GM10266 (cell line): ENCODE measurements at regions not wholly inside any gene's neighbourhood (a gene's known extent, or its start where the extent isn't known, plus 50 kb on each side); places are given as distances from the start of the nearest gene placed in this dataset.

Experiments used
- DNase-seq: peaks from one replicate; pipeline ENCODE4 v3.0.0; 2012; ENCODE audit errors: extremely low spot score
- CTCF ChIP-seq: IDR thresholded peaks from 2 replicates; pipeline ENCODE4 v1.5.1; 2012; ENCODE audit warnings: mild to moderate bottlenecking, low read depth; ENCODE audit not compliant: control insufficient read depth, insufficient read depth; ENCODE audit errors: missing control alignments

- TF ChIP-seq CTCF, result no peak
- DNase-seq, result no peak
Measured at GRCh38 chr4:82181789-82182188, 192.0 kb downstream of the HNRNPD start.

DNA sequence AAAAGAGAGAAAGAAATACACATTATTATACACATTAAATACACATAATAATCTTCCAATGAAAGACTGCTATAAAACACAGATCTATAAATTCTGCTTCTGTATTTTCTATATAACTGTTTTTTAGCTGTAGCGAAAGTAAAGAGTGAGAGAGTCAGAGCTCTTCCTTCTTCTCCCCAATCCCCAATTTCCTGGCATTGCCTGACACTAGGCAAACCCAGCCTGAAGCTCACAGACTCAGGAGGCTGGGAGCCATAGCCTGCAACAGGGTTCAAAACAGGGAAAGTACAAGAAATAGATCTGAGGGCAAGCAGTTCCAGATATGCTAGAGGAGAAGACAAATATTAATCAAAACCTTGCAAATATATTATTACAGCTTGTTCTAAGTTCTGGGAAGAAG lies 201.6 kb downstream of the HNRNPD start:
- no peak for DNase-seq
- no peak for TF ChIP-seq CTCF

GRCh38 chr4:82171531-82172155 lies 202.1 kb downstream of the HNRNPD start:
- DNase-seq, result no peak
- no peak for TF ChIP-seq CTCF

DNA sequence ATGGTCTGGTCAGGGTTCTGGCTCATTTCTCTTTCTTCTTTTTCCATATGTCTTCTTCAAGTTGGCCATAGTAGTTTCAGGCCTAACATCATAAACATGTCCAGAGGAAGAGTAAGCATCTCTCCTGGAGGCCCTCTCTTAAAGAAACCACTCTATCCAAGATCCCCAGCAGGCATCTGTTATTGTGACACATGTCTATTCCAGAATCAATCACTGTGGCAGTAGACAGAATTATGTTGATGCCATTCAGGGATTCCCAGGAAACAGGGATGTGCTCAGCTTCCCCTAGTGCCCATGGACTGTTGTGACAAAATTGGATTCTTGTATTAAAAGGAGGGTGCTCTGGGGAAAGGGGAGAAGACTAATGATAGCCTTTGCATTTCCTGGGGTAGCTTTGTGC lies 224.0 kb downstream of the HNRNPD start:
- no peak for TF ChIP-seq CTCF
- no peak for DNase-seq

- DNase-seq, result no peak
- TF ChIP-seq CTCF, result no peak
Measured at GRCh38 chr4:82145850-82146249, 227.9 kb downstream of the HNRNPD start.

DNA sequence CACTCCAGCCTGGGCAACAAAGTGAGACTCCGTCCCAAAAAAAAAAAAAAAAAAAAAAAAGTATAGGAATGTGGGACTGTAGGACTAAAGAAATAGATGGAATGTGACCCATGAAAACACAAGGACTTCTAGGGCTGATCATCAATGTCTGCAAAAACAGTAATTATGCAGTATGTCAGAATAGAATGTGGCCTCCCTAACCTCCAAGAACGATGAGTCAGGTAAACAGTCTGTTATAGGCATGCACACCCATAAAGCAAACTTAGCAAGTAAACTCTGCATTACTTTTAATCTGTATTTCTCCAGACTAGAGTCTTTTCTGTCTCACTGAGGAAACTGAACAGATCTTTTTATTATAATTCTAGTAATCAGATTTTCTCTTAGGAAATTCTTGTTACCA lies 233.4 kb downstream of the HNRNPD start:
- no peak for TF ChIP-seq CTCF
- DNase-seq, result no peak

GRCh38 chr4:82139287-82139686 lies 234.5 kb downstream of the HNRNPD start:
- DNase-seq, result no peak
- no peak for TF ChIP-seq CTCF
